OCI-LY3 (cell line): ENCODE measurements at regions not wholly inside any gene's neighbourhood (a gene's known extent, or its start where the extent isn't known, plus 50 kb on each side); places are given as distances from the start of the nearest gene placed in this dataset.

Experiments
- CTCF ChIP-seq: fragments of 200-600, 300-600 bp; sonication (generic); IDR thresholded peaks from 2 replicates; pipeline ENCODE4 v1.5.1; 2014; ENCODE audit warnings: antibody characterized with exemption, low read length, low read depth
- EZH2phosphoT487 ChIP-seq: fragments of 200-600 bp; shearing (Covaris generic); IDR thresholded peaks from 2 replicates; pipeline ENCODE4 v1.6.1; 2018; ENCODE audit warnings: antibody characterized with exemption, mixed run types, low read depth

GRCh38 chr11:70885281-70886231 is 366.8 kb downstream of the SHANK2 start:
- no peak for TF ChIP-seq CTCF
- no peak for TF ChIP-seq EZH2phosphoT487
